CD4-positive, alpha-beta T cell treated with Interleukin-17A for 4 hours (primary cell): ENCODE measurements at regions not wholly inside any gene's neighbourhood (a gene's known extent, or its start where the extent isn't known, plus 50 kb on each side); places are given as distances from the start of the nearest gene placed in this dataset.
"Not testable (repeated sequence)": the region's sequence is repeated elsewhere in the genome, so short reads cannot be mapped to it uniquely, and the experiment has no call there.

Experiments
- DNase-seq: peaks from one replicate; pipeline ENCODE4 v3.0.0-alpha.2; 2020; ENCODE audit warnings: mixed read lengths

GRCh38 chr9:115411993-115412452 lies 294.1 kb upstream of the TNC start:
- no peak for DNase-seq

DNA sequence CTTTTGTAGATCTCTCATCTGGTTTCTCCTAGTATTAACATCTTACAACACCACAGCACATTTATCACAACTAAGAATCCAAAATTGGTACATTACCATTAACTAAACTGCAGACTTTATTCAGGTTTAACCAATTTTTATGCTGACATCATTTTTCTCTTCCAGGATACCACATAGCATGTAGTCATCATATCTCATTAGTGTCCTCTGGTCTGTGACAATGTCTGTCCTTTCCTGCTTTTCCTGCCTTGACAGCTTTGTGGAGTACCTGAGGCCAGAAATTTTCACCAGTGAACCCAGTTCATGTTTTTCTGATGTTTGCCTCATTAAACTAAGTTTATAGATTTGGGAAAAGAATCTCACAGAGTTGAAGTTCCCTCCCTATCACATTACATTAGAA lies 294.7 kb upstream of the TNC start:
- no peak for DNase-seq

- DNase-seq, result no peak
Observed at GRCh38 chr9:115413304-115413703, 295.3 kb upstream of the TNC start.

DNA sequence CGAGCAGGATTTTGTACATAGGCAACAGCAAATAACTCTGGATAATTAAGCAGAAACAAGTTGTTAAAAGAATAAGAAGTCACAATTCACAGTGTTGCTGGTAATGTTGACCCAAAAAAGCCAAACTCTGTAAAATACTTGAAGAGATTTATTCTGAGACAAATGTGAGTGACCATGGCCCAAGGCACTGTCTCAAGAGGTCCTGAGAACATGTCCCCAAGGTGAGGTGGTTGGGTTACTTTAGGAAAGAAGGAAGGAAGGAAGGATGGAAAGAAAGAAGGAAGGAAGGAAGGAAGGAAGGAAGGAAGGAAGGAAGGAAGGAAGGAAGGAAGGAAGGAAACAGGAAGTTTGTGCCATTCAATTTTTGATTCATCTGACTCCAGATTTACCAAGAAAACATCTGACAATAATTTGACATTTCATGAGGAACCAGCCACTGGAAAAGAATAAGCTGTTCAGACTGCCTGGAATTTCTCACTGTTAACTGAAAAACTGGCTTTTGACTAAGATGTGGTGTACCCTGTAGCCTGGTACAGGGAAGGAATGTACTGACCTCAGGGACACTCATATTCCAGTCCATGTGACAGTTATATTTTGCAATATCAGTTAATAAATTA lies 295.9 kb upstream of the TNC start:
- no peak for DNase-seq

- no peak for DNase-seq
Observed at GRCh38 chr9:115414561-115414960, 296.6 kb upstream of the TNC start.

GRCh38 chr9:115415450-115415849 lies 297.5 kb upstream of the TNC start:
- DNase-seq, result no peak

DNA sequence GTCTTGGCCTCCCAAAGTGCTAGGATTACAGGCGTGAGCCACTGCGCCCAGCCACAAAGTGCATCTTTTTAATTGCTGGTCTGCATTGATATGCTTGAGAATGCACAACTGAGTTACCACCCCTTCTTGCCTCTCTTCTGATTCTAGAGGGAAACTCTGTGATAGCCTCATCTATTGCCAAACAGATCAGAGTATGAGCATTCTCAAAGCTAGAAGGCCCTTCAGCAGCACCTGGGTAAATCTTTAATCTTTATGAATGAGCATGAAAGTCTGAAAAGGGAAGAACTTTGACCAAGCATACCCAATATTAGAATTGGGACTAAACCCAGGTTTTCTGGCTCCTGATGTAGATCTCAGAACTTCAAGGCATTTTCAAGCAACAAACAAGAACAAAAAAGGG lies 298.3 kb upstream of the TNC start:
- DNase-seq, result no peak

- not testable (repeated sequence) for DNase-seq
Observed at GRCh38 chr9:115418181-115418580, 300.2 kb upstream of the TNC start.

DNA sequence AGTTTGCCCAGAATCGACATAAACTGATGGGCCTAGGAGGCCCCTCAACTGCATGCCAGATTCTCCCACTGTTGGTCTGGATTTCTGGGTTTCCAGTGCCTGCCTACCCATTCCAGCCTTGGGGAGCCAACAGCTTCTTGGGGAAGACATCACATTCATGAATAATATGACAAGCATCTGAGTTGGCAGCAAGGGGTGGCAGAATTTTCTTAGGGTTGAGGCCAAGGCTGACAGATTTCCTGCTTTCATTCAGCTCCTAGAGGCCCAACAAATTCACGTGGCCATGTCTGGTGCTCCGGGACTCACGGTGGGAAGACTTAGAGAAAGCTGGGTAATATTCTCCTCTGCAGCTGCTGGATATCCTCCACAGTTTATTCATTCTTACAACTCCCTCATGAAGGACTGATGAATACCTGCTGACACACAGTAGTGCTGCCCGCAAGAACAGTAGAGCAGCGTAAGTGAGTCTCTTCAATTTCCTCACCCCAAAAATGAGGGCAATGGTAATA lies 305.0 kb upstream of the TNC start:
- DNase-seq, result no peak

- no peak for DNase-seq
Observed at GRCh38 chr9:115423646-115424045, 305.7 kb upstream of the TNC start.

- DNase-seq, result no peak
Observed at GRCh38 chr9:115425601-115426000, 307.6 kb upstream of the TNC start.

- no peak for DNase-seq
Observed at GRCh38 chr9:115437418-115437817, 319.5 kb upstream of the TNC start.

DNA sequence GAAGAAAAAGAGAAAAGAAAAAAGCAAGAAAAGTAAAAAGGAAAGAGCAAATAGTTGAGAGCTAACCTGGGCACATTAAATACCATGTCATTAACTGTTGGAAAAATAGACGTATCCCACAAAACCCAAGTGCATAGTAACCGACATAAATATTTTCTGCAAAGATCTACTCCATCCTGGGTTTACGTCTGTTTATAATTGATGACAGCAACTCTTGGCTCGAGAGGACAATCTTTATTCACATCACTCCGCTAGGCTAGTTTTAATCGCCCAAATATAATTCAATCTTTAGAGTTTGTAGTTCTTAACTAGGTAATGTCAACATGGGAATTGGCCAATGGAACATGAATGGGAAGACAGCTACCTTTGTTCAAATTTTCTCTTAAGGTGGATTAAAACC lies 321.7 kb upstream of the TNC start:
- DNase-seq, result no peak

GRCh38 chr9:115442054-115442453 lies 324.1 kb upstream of the TNC start:
- no peak for DNase-seq

- no peak for DNase-seq
Observed at GRCh38 chr9:115443890-115444289, 325.9 kb upstream of the TNC start.

DNA sequence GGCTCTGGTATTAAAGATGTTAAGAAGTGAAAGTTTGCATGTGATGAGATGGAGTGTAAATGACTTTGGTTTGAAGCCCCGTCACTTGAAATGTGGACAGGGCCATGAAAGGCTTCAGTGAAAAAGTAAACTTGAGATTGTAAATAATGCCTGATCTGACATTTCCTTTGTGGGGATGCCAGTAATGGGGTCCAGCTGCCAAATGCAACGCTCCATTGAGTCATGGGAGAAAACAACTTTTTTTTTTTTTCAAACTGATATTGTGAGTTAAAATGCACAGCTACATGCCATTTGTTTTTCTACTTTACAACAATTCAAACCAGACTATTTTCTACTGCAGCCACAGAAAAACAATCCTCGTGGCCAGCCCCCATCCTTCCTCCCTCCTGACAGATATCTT lies 327.0 kb upstream of the TNC start:
- DNase-seq, result no peak

DNA sequence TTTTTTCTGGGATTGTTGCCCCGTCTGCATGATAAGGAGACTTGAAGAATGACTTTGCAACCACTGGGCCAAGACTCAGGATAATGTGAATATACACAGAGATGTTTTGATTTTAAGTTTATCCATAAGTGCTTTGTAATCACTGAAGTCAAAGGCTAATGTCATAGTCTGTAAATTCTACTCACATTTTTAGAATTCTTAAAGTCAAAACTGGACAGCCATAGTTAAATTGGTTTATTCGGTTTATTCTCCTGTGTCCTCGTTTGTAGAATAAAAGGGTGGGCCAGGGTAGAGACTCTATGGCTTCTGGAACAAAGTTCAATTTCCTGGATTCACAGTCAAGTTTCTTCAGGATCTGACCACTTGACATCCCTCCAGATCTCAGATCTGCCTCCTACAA lies 327.7 kb upstream of the TNC start:
- no peak for DNase-seq

DNA sequence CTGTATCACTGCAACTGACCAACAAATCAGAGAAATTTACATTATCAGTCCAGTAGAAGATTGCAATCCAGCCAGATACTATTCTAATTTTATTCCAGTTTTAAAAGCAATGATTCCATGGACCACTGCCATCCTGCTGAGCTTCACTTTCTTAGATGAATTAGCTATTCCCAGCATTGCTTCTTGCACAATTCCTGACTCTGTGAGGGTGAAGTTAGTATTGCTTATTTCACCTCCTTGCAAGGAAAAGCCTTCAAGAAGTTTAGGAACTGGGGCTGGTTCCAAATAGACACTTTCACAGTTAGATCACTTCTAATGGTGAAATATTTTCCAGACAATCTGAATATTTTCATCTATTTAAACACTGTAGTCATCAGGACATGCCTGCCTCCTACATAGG lies 338.6 kb upstream of the TNC start:
- no peak for DNase-seq

DNA sequence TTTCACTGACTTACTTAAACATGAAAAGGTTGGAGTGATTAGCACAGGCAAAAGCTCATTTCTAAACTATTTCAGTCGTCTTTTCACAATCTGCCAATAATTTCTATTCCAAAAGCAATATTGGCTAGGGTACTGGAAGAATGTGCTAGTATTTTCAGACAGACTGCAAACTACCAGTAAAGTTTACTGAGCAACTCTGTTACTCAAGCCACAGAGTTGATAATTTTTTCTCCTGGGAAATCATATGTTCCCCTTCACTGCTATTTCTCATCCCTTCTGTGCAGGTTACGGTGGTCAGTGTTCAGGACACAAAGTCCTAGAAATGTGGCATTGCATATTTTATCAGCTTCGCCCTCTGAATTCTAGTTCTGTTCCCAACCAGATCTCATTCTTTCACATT lies 343.3 kb upstream of the TNC start:
- DNase-seq, result no peak

- no peak for DNase-seq
Observed at GRCh38 chr9:115462623-115463022, 344.7 kb upstream of the TNC start.

DNA sequence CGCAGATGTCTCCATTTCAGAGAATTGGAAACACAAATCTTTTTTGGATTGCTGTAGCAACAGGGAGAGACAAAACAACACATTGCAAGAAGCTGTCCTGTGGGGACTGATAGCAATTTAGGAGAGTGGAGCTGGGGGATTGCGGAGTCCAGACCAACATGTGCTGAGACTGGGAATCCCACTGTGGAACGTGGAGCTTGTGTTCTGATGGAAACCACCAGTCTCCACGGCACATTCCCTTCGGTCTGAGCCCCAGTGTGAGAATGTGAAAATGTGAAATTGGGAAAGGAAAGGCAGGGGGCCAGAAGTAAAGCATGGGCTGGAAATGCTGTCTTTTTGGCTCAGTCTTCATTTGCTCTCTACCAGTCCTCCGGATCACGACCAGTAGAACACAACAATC lies 348.8 kb upstream of the TNC start:
- no peak for DNase-seq

DNA sequence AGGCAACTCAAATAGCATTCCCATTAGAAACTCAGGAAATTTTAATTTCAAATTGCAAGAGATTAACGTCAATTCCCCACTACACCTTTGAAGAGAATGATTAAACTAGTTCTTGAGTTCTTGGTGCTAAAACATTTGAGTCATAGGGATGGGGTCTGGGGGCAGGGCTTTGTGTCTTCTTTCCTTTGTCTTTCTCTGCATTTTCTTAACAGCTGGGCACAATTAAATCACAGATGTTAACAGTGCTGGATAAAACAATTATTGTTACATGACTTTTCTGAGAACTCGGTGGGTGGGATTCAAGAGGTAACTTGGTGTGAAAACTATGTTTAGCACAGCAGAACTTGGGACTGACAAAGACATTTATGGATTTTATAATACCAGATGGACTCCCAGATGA lies 351.9 kb upstream of the TNC start:
- no peak for DNase-seq

DNA sequence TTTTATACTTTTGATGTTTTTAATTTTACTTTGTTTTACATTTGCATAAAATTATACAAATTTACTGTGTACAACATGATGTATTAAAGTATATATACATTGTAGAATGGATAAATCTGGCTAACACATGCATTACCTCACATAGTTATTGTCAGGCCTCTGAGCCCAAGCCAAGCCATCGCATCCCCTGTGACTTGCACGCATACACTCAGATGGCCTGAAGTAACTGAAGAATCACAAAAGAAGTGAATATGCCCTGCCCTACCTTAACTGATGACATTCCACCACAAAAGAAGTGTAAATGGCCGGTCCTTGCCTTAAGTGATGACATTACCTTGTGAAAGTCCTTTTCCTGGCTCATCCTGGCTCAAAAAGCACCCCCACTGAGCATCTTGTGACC lies 355.1 kb upstream of the TNC start:
- not testable (repeated sequence) for DNase-seq

DNA sequence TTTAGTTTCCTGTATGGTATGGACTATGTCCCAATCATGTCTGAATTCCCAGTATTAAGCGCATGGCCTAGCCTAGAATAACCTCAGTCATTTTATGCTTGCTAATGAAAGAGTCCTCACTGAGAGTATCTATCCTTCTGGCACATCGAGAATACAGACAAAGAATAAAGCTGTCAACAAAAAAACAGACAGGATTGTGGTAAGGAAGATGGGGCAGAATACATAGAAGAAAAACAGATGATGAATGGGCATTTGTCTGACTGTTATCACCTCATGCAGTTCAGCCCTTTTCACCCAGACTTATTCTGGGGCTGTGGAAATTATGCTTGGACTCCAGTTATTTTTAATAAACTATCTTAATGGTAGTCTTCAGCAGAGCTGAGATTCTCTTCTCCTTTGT lies 363.8 kb upstream of the TNC start:
- DNase-seq, result no peak

- DNase-seq, result no peak
Observed at GRCh38 chr9:115482747-115483146, 364.8 kb upstream of the TNC start.
